GM23338 (cell line): ENCODE measurements at regions not wholly inside any gene's neighbourhood (a gene's known extent, or its start where the extent isn't known, plus 50 kb on each side); places are given as distances from the start of the nearest gene placed in this dataset.

ENCODE experiments used
- ATAC-seq: fragments of 200-7000 bp; cut with Tn5 transposase; 3 replicates; pipeline ENCODE4 v1.9.1; 2020
- DNase-seq: peaks from one replicate; pipeline ENCODE4 v3.0.0-alpha.2; 2015; ENCODE audit warnings: low spot score
- H2AFZ ChIP-seq: fragments of 200-600 bp; sonication (generic); 2 replicates; pipeline ENCODE4 v1.8.0; 2016; ENCODE audit warnings: antibody characterized with exemption, mild to moderate bottlenecking, moderate library complexity
- H3F3A ChIP-seq: fragments of 200-600 bp; sonication (generic); replicated peaks from 2 replicates; pipeline ENCODE4 v1.8.0; 2017; ENCODE audit warnings: antibody characterized with exemption, mixed run types, low read depth
- H3K27ac ChIP-seq: fragments of 200-600 bp; sonication (generic); 2 replicates; pipeline ENCODE4 v1.6.1; 2016; ENCODE audit warnings: low read depth
- H3K27me3 ChIP-seq: fragments of 200-600 bp; sonication (generic); 2 replicates; pipeline ENCODE4 v1.8.0; 2016; ENCODE audit warnings: mild to moderate bottlenecking, mixed run types, moderate library complexity; ENCODE audit not compliant: insufficient read depth
- H3K36me3 ChIP-seq: fragments of 200-600 bp; sonication (generic); 2 replicates; pipeline ENCODE4 v1.8.0; 2016; ENCODE audit warnings: mild to moderate bottlenecking; ENCODE audit not compliant: insufficient read depth
- H3K4me1 ChIP-seq: fragments of 200-600 bp; sonication (generic); 2 replicates; pipeline ENCODE4 v1.8.0; 2016; ENCODE audit warnings: mild to moderate bottlenecking, moderate library complexity; ENCODE audit not compliant: insufficient read depth
- H3K4me2 ChIP-seq: fragments of 200-600 bp; sonication (generic); 2 replicates; pipeline ENCODE4 v1.7.1; 2017; ENCODE audit warnings: mixed run types
- H3K4me3 ChIP-seq: fragments of 200-600 bp; sonication (generic); 2 replicates; pipeline ENCODE4 v1.6.1; 2016; ENCODE audit warnings: mixed run types
- H3K79me2 ChIP-seq: fragments of 200-600 bp; sonication (generic); replicated peaks from 2 replicates; pipeline ENCODE4 v1.8.0; 2017; ENCODE audit warnings: mild to moderate bottlenecking; ENCODE audit not compliant: insufficient read depth
- H3K9me2 ChIP-seq: fragments of 200-600 bp; sonication (generic); 2 replicates; pipeline ENCODE4 v1.8.0; 2017; ENCODE audit not compliant: insufficient read depth
- H4K20me1 ChIP-seq: fragments of 200-600 bp; sonication (generic); replicated peaks from 2 replicates; pipeline ENCODE4 v1.8.0; 2017; ENCODE audit warnings: mild to moderate bottlenecking; ENCODE audit not compliant: insufficient read depth
- H3K27ac Mint-ChIP-seq: 2 replicates; pipeline ENCODE4 v1.8.0; 2020; ENCODE audit warnings: inconsistent platforms, mild to moderate bottlenecking, moderate library complexity, mixed read lengths
- H3K27me3 Mint-ChIP-seq: 3 replicates; pipeline ENCODE4 v1.8.0; 2022; ENCODE audit warnings: low read depth, mild to moderate bottlenecking, moderate library complexity, mixed read lengths, inconsistent platforms; ENCODE audit not compliant: insufficient read depth, poor library complexity
- H3K36me3 Mint-ChIP-seq: 3 replicates; pipeline ENCODE4 v1.8.0; 2021; ENCODE audit warnings: low read depth, mild to moderate bottlenecking, inconsistent platforms, moderate library complexity, mixed read lengths
- H3K4me1 Mint-ChIP-seq: 3 replicates; pipeline ENCODE4 v1.8.0; 2020; ENCODE audit warnings: mild to moderate bottlenecking, inconsistent platforms, mixed read lengths
- H3K4me3 Mint-ChIP-seq: 3 replicates; pipeline ENCODE4 v1.8.0; 2021; ENCODE audit warnings: moderate library complexity, mild to moderate bottlenecking, inconsistent platforms, mixed read lengths
- H3K9me3 Mint-ChIP-seq: 3 replicates; pipeline ENCODE4 v1.8.0; 2020; ENCODE audit warnings: moderate library complexity, mild to moderate bottlenecking, inconsistent platforms, mixed read lengths
- CREB1 ChIP-seq: fragments of 250-450 bp; sonication (Bioruptor Pico); IDR thresholded peaks from 2 replicates; pipeline ENCODE4 v1.5.0; 2020; ENCODE audit warnings: low read depth, mild to moderate bottlenecking, moderate library complexity
- EZH2 ChIP-seq: fragments of 200-600 bp; sonication (generic); IDR thresholded peaks from one replicate; pipeline ENCODE4 v1.8.0; 2017; ENCODE audit warnings: antibody characterized with exemption, mild to moderate bottlenecking, low read depth; ENCODE audit not compliant: unreplicated experiment
- EZH2phosphoT487 ChIP-seq: fragments of 200-600 bp; sonication (generic); IDR thresholded peaks from one replicate; pipeline ENCODE4 v1.8.1; 2018; ENCODE audit warnings: antibody characterized with exemption; ENCODE audit not compliant: unreplicated experiment
- JUNB ChIP-seq: IDR thresholded peaks from one replicate; pipeline ENCODE4 v1.6.1; 2016; ENCODE audit warnings: antibody characterized with exemption; ENCODE audit not compliant: unreplicated experiment
- NANOG ChIP-seq: IDR thresholded peaks from 2 replicates; pipeline ENCODE4 v1.6.1; 2016; ENCODE audit warnings: antibody characterized with exemption, borderline replicate concordance
- POLR2AphosphoS5 ChIP-seq: IDR thresholded peaks from 2 replicates; pipeline ENCODE4 v1.6.1; 2016; ENCODE audit warnings: antibody characterized with exemption, low read depth
- STAT1 ChIP-seq: IDR thresholded peaks from one replicate; pipeline ENCODE4 v1.6.1; 2016; ENCODE audit warnings: antibody characterized with exemption; ENCODE audit not compliant: unreplicated experiment
- ZNF114 ChIP-seq: fragments of 250-450 bp; sonication (Bioruptor Pico); IDR thresholded peaks from 2 replicates; pipeline ENCODE4 v1.5.0; 2020; ENCODE audit warnings: mild to moderate bottlenecking, moderate library complexity
- ZNF331 ChIP-seq: fragments of 250-450 bp; sonication (Bioruptor Pico); IDR thresholded peaks from 2 replicates; pipeline ENCODE4 v1.5.0; 2020; ENCODE audit warnings: low read depth, mild to moderate bottlenecking, moderate library complexity
- TF ChIP-seq, protein P1 (sequence below), 2 experiments: fragments of 200-600 bp in 1 of 2; sonication (generic) in 1 of 2; conservative IDR thresholded peaks; 2 replicates each; pipeline versions ENCODE4 v1.5.1 to v1.6.1; 2016 to 2017; ENCODE audit warnings: antibody characterized with exemption in 2 of 2, low read depth in 2 of 2, mild to moderate bottlenecking in 2 of 2, moderate library complexity in 1 of 2
- TF ChIP-seq, protein P2 (sequence below): fragments of 250-450 bp; sonication (Bioruptor Pico); IDR thresholded peaks from 2 replicates; pipeline ENCODE4 v1.5.0; 2020; ENCODE audit warnings: mild to moderate bottlenecking, moderate library complexity
- TF ChIP-seq, protein P3 (sequence below): IDR thresholded peaks from 2 replicates; pipeline ENCODE4 v1.6.1; 2016; ENCODE audit warnings: antibody characterized with exemption
- TF ChIP-seq, protein P4 (sequence below): IDR thresholded peaks from one replicate; pipeline ENCODE4 v1.6.1; 2018; ENCODE audit warnings: antibody characterized with exemption; ENCODE audit not compliant: unreplicated experiment

DNA sequence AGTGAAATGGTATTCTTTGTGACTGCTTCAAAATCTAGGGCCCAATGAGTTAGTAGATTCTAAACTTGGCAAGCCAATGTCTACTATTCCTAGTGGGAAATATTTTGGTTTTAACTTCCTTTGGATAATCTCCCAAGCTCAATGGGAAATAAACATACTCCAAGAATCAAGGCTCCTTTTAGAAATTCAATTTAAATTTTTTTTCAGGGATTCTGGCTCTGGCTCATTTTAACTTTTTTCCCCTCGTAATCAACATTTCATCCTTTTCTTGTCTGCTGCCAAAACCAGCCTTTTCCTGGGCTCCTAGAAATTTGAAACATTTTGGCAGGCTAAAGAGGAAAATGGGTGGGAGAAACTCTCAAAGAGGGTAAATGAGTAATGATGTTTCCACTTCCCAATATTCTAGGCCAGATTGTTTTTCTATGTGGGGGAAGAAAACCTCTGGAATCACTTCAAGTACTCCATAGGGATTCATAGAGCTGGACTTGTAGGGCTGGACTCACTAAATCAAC is 85.6 kb upstream of the AGR3 start:
- H3K4me1 Mint-ChIP-seq = peaks cover 11% of the 10 kb centered on the region
- no peaks in the 10 kb centered on the region for H3K27me3 Mint-ChIP-seq
- Histone ChIP-seq H3F3A (no peaks in the 10 kb centered on the region), H3K36me3 (no peaks in the 10 kb centered on the region), H3K4me3 (no peak overlapping the region), H4K20me1 (no peaks in the 10 kb centered on the region), H3K27me3 (no peaks in the 10 kb centered on the region), H2AFZ (no peak overlapping the region), H3K4me2 (no peak overlapping the region), H3K27ac (no peak overlapping the region), H3K4me1 (0 out of 2 replicates have a peak, but pooled peaks cover 2% of the 10 kb centered on the region), H3K9me2 (0 out of 2 replicates have a peak, but pooled peaks cover 3% of the 10 kb centered on the region), H3K79me2 (no peaks in the 10 kb centered on the region)
- H3K9me3 Mint-ChIP-seq = peaks cover 10% of the 10 kb centered on the region
- no peak overlapping the region for H3K27ac Mint-ChIP-seq
- DNase-seq = no peak
- ATAC-seq = no peak
- H3K36me3 Mint-ChIP-seq = peaks cover 10% of the 10 kb centered on the region; the same call in 1 of the 3 replicates
- TF ChIP-seq, protein P1, sequence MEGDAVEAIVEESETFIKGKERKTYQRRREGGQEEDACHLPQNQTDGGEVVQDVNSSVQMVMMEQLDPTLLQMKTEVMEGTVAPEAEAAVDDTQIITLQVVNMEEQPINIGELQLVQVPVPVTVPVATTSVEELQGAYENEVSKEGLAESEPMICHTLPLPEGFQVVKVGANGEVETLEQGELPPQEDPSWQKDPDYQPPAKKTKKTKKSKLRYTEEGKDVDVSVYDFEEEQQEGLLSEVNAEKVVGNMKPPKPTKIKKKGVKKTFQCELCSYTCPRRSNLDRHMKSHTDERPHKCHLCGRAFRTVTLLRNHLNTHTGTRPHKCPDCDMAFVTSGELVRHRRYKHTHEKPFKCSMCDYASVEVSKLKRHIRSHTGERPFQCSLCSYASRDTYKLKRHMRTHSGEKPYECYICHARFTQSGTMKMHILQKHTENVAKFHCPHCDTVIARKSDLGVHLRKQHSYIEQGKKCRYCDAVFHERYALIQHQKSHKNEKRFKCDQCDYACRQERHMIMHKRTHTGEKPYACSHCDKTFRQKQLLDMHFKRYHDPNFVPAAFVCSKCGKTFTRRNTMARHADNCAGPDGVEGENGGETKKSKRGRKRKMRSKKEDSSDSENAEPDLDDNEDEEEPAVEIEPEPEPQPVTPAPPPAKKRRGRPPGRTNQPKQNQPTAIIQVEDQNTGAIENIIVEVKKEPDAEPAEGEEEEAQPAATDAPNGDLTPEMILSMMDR (conservative IDR thresholded peaks at IDR 0.05; ENCODE audit: low read depth in 2 of 2) = no peak
- TF ChIP-seq EZH2phosphoT487 (no peak), ZNF331 (CRISPR knock-in tag) (no peak), JUNB (no peak), EZH2 (no peak), STAT1 (no peak), ZNF114 (CRISPR knock-in tag) (no peak), NANOG (no peak), POLR2AphosphoS5 (no peak), CREB1 (CRISPR knock-in tag) (no peak)
- TF ChIP-seq, protein P2, sequence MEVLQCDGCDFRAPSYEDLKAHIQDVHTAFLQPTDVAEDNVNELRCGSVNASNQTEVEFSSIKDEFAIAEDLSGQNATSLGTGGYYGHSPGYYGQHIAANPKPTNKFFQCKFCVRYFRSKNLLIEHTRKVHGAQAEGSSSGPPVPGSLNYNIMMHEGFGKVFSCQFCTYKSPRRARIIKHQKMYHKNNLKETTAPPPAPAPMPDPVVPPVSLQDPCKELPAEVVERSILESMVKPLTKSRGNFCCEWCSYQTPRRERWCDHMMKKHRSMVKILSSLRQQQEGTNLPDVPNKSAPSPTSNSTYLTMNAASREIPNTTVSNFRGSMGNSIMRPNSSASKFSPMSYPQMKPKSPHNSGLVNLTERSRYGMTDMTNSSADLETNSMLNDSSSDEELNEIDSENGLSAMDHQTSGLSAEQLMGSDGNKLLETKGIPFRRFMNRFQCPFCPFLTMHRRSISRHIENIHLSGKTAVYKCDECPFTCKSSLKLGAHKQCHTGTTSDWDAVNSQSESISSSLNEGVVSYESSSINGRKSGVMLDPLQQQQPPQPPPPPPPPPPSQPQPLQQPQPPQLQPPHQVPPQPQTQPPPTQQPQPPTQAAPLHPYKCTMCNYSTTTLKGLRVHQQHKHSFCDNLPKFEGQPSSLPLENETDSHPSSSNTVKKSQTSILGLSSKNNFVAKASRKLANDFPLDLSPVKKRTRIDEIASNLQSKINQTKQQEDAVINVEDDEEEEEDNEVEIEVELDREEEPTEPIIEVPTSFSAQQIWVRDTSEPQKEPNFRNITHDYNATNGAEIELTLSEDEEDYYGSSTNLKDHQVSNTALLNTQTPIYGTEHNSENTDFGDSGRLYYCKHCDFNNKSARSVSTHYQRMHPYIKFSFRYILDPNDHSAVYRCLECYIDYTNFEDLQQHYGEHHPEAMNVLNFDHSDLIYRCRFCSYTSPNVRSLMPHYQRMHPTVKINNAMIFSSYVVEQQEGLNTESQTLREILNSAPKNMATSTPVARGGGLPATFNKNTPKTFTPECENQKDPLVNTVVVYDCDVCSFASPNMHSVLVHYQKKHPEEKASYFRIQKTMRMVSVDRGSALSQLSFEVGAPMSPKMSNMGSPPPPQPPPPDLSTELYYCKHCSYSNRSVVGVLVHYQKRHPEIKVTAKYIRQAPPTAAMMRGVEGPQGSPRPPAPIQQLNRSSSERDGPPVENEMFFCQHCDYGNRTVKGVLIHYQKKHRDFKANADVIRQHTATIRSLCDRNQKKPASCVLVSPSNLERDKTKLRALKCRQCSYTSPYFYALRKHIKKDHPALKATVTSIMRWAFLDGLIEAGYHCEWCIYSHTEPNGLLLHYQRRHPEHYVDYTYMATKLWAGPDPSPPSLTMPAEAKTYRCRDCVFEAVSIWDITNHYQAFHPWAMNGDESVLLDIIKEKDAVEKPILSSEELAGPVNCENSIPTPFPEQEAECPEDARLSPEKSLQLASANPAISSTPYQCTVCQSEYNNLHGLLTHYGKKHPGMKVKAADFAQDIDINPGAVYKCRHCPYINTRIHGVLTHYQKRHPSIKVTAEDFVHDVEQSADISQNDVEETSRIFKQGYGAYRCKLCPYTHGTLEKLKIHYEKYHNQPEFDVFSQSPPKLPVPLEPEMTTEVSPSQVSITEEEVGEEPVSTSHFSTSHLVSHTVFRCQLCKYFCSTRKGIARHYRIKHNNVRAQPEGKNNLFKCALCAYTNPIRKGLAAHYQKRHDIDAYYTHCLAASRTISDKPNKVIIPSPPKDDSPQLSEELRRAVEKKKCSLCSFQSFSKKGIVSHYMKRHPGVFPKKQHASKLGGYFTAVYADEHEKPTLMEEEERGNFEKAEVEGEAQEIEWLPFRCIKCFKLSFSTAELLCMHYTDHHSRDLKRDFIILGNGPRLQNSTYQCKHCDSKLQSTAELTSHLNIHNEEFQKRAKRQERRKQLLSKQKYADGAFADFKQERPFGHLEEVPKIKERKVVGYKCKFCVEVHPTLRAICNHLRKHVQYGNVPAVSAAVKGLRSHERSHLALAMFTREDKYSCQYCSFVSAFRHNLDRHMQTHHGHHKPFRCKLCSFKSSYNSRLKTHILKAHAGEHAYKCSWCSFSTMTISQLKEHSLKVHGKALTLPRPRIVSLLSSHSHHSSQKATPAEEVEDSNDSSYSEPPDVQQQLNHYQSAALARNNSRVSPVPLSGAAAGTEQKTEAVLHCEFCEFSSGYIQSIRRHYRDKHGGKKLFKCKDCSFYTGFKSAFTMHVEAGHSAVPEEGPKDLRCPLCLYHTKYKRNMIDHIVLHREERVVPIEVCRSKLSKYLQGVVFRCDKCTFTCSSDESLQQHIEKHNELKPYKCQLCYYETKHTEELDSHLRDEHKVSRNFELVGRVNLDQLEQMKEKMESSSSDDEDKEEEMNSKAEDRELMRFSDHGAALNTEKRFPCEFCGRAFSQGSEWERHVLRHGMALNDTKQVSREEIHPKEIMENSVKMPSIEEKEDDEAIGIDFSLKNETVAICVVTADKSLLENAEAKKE (CRISPR knock-in tag) = no peak
- TF ChIP-seq, protein P3, sequence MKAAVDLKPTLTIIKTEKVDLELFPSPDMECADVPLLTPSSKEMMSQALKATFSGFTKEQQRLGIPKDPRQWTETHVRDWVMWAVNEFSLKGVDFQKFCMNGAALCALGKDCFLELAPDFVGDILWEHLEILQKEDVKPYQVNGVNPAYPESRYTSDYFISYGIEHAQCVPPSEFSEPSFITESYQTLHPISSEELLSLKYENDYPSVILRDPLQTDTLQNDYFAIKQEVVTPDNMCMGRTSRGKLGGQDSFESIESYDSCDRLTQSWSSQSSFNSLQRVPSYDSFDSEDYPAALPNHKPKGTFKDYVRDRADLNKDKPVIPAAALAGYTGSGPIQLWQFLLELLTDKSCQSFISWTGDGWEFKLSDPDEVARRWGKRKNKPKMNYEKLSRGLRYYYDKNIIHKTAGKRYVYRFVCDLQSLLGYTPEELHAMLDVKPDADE = no peak
- TF ChIP-seq, protein P4, sequence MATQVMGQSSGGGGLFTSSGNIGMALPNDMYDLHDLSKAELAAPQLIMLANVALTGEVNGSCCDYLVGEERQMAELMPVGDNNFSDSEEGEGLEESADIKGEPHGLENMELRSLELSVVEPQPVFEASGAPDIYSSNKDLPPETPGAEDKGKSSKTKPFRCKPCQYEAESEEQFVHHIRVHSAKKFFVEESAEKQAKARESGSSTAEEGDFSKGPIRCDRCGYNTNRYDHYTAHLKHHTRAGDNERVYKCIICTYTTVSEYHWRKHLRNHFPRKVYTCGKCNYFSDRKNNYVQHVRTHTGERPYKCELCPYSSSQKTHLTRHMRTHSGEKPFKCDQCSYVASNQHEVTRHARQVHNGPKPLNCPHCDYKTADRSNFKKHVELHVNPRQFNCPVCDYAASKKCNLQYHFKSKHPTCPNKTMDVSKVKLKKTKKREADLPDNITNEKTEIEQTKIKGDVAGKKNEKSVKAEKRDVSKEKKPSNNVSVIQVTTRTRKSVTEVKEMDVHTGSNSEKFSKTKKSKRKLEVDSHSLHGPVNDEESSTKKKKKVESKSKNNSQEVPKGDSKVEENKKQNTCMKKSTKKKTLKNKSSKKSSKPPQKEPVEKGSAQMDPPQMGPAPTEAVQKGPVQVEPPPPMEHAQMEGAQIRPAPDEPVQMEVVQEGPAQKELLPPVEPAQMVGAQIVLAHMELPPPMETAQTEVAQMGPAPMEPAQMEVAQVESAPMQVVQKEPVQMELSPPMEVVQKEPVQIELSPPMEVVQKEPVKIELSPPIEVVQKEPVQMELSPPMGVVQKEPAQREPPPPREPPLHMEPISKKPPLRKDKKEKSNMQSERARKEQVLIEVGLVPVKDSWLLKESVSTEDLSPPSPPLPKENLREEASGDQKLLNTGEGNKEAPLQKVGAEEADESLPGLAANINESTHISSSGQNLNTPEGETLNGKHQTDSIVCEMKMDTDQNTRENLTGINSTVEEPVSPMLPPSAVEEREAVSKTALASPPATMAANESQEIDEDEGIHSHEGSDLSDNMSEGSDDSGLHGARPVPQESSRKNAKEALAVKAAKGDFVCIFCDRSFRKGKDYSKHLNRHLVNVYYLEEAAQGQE = no peak
- H3K4me3 Mint-ChIP-seq = no peak overlapping the region
